ENCODE measurements at regions not wholly inside any gene's neighbourhood (a gene's known extent, or its start where the extent isn't known, plus 50 kb on each side); places are given as distances from the start of the nearest gene placed in this dataset.

DNA sequence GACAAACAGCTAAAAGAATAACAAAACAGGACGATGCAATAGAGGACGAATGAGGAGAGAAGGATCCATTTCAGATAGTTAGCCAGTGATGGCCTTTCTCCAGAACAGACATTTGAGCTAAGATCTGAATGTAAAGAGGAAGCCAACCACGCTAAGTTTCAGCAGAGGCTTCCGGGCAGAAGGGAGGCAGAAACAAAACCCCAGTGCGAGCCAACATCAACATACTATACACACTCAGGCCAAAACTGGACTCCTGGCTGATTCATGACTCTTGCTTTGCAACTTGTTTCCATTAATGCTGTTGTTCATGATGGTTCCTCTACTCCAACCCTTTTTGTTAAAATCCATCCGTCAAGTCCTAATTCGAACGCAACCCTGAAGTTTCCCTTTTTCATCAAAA, 730.3 kb downstream of the TRIML1 start:
- DNase-seq = no peak

- no peak for DNase-seq
Measured at GRCh38 chr4:188872809-188873208, 733.6 kb downstream of the TRIML1 start.

- DNase-seq = no peak
Measured at GRCh38 chr4:188876881-188877280, 737.6 kb downstream of the TRIML1 start.

- no peak for DNase-seq
Measured at GRCh38 chr4:188879598-188879997, 740.4 kb downstream of the TRIML1 start.

DNA sequence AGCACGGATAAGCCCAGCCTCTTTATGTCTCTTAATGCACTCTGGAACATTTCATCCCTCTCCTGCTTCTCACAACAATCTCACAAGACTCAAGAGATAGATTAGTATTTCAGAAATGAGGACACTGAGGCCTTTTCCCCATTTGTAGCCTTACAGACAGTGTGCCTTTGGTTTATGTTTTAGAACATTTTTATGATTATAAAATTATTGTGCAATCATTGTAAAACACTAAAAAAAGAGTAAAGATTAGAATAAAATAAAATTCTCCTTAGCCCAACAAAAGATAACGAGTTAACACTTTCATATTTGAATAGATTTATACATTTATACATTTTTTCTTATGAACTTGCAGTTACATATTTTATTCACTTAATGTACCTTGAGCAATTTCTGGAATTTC, 748.7 kb downstream of the TRIML1 start:
- no peak for DNase-seq

DNA sequence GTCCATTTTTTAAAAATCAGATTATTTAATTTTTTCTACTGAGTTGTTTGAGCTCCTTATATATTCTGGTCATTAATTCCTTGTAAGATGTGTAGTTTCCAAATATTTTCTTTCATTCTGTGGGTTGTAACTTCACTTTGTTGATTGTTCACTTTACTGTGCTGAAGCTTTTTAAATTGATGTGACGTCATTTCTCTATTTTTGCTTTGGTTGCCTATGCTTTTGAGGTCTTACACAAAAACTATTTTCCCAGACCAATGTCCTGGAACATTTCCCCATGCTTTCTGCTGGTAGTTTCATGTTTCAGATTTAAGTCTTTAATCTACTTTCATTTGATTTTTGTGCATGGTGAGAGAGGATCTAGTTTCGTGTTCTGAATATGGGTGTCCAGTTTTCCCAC, 753.6 kb downstream of the TRIML1 start:
- no peak for DNase-seq

DNA sequence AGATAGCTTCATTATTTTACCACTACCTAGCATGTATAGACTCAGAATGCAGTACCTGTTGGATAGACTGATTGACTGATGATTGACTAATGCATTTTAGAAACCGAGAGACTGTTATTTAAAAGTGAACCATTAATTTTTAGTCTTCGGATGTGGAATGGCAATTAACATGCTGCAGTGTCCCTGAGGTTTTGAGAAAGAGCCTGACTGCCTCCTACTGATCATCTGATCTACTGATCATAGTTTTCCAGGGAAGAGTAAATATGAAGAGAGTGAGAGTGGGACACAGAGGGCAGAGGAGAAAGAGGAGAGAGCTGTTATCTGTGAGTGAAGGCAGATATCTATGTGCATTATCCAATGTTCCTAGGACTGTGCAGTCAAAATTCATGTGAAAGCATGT, 764.7 kb downstream of the TRIML1 start:
- DNase-seq = no peak

DNA sequence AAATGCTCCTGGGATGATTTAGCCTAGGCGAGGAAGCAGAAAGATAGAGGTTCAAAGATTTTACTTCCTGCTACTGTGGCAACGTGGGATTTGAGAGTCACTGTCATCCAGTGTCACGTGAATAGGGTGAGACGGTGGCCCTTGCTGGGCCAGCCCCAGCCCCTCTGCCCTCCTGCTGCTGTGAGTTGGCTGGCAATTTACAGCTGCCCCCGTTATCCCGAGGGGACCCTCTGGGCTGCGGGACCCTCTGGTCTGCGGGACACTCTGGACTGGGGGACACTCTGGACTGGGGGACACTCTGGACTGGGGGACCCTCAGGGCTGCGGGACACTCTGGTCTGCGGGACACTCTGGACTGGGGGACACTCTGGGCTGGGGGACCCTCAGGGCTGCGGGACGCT, 765.4 kb downstream of the TRIML1 start:
- no peak for DNase-seq

GRCh38 chr4:188905248-188905647, 766.0 kb downstream of the TRIML1 start:
- DNase-seq = no peak

DNA sequence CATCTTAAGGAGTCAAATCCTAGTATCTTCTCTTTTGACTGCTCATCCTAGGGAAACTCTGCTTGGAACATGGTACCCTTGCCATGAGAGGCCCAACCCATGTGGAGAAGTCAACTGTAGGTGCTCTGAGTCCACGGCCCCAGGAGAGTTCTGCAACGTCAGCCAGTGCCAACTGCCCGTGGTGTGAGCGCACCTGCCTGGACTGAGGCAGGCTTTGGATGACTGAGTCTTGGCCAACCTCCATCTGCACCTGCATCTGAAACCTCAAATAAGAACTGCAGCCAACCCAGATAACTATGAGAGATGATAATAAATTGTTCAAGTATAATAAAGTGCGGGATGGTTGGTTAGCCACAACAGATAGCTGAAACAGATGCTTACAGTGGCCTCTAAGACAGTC, 772.0 kb downstream of the TRIML1 start:
- no peak for DNase-seq

- no peak for DNase-seq
Measured at GRCh38 chr4:188911707-188912106, 772.5 kb downstream of the TRIML1 start.

DNA sequence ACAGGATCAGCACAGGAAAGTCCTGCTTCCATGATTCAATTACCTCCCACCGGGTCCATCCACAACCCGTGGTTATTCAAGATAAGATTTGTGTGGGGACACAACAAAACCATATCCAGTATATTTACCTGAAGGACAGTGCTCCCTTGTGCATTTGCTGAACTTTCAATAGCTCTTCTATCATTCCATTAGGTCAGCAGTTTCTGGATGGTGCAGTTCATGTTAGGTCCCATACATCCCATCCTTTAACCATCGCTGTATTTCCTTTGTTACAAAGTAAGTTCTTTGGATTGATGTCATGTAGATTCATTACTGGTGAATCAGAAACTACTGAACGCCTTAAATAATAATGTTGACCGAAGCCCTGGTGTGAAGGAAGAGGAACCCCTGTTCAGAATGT, 775.9 kb downstream of the TRIML1 start:
- no peak for DNase-seq

GRCh38 chr4:188918787-188919186, 779.5 kb downstream of the TRIML1 start:
- DNase-seq = no peak

DNA sequence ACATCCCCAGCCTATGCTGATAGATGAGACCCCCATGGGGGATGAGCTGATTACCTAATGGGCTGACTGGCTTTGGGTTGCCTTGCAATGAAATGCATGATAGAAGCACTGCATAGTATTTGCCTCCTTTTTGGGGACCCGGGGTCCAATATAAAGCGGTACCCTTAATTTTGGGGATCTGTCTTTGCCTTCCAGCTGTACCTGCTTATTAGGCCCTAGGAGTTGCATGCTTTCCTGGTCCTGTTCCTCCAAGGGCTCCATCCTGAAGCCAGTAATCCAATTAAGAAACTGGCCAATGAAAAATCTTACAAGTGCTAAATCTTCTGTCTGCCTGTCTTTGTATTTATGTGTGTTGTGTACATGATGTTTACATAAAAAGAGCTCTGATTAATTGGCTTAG, 791.6 kb downstream of the TRIML1 start:
- peak; percentile 2 for DNase-seq

GRCh38 chr4:188934320-188934962, 795.2 kb downstream of the TRIML1 start:
- no peak for DNase-seq

DNA sequence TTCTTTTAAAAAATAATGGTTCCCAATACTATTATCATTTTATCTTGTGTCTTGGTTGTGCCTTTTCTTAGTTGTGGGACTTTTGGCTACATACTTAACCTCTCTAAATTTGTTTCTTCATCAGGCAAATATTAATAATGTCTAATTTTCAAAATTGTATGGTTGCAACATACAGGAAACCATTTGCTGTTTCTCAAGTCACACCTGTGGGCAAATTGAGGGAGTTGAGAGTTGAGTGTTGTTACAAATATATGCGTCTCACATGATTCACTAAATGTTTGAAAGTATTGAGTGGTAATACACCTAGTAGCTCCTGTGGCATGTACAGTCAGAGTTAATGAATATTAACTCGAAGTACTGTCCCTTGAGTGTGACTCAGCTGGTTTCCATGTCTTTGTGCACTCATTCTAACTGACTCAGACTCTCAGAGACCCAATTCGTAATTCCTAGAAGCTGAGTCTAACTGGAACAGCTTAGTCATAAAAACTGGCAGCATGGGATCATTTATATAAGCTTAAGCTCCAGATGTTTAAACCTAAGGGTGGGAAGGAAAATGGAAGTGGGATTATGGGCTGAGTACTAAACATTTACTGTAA, 802.4 kb downstream of the TRIML1 start:
- no peak for DNase-seq

DNA sequence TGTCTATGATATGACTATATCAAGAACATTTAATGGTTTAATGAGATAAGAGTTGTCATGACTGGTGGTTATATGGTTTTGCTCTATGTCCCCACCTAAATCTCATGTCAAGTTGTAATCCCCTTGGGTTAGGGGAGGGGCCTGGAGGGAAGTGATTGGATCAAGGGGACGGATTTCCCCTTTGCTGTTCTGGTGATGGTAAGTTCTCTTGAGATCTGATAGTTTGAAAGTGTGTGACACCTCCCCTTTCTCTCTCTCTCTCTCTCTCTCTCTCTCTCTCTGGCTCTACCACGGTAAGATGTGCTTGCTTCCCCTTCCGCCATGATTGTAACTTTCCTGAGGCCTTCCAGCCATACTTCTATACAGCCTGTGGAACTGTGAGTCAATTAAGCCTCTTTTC, 803.4 kb downstream of the TRIML1 start:
- no peak for DNase-seq

- no peak for DNase-seq
Measured at GRCh38 chr4:188949596-188949995, 810.4 kb downstream of the TRIML1 start.

GRCh38 chr4:188955066-188955465, 815.8 kb downstream of the TRIML1 start:
- DNase-seq = no peak

DNA sequence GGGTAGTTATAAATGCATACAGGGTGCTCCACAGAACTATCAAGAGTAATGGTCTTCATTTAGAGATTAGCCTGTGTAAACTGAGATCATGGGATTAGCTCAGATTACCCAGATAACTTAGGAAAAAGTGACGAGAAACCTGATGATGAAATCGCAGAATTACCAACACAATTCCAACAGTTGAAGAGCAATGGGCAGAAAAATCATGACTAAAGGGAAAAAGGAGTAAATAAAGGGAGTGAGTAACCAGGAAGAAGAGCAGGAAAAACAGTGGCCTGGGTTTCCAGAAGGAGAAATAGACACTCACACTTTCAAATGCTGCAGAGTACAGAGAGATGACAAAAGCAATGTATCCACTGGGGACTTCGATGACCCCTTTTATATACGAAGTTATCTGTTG, 817.3 kb downstream of the TRIML1 start:
- DNase-seq = no peak

GRCh38 chr4:188958346-188958745, 819.1 kb downstream of the TRIML1 start:
- DNase-seq = no peak

DNA sequence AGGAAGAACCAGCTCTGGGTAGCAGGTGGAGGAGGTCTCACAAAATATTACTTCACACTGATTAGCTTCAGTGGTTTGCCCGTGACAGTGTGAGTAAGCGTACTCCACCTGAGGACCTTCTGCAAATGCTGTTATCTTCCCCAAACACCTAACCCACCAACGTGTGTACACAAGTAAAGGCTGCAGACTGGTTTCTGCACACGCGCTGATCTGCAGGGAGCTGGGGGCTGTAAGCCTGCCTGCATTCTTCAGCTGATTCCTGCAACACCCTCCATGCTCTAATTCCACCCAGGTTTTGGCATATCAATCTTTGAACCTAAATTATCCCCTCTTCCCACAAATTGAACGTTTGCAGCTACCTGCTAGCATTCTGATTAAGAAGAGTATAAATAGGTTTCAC, 820.2 kb downstream of the TRIML1 start:
- no peak for DNase-seq

- DNase-seq = no peak
Measured at GRCh38 chr4:188960411-188961093, 821.3 kb downstream of the TRIML1 start.

DNA sequence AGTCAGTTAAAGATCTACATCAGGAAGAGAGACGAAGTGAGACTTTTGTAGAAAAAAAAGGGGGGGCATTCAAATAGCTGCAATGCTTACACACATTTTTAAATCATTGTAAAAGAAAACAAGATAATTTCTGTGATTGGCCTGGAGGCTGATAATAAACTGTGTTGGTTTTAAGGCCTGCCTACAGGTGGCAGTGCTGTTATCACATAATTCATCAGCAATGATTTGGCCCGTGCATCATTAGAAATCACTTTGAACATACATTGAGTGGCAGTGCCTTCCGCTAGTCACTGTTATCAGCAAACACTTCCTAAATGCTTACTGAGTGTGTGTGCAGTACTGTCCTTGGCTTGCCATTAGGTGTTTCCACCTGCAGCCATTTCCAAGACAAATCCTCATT, 831.9 kb downstream of the TRIML1 start:
- no peak for DNase-seq

DNA sequence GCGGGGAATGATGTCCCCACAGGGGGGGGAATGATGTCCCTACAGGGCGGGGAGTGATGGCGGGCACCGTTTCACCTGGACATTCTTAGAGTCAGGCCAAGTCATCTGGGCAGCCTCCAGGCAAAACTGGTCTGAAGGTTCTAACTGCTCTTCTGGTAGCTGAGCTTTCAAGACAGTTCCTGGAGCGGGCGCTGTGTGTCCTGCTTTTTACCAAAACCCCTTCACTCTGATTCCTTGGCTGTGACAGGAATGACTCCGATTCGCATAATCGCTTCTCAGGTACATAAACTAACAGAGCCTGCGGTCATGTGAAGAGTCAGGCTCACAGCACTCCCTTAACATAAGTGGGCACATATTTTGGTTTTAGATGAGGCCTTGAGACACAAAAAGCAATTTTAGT, 836.0 kb downstream of the TRIML1 start:
- DNase-seq = no peak

All from stimulated activated naive CD4-positive, alpha-beta T cell treated with Interleukin-2 at 50 U/mL for 16 hours (primary cell).